ENCODE measurements at regions not wholly inside any gene's neighbourhood (a gene's known extent, or its start where the extent isn't known, plus 50 kb on each side); places are given as distances from the start of the nearest gene placed in this dataset.

DNA sequence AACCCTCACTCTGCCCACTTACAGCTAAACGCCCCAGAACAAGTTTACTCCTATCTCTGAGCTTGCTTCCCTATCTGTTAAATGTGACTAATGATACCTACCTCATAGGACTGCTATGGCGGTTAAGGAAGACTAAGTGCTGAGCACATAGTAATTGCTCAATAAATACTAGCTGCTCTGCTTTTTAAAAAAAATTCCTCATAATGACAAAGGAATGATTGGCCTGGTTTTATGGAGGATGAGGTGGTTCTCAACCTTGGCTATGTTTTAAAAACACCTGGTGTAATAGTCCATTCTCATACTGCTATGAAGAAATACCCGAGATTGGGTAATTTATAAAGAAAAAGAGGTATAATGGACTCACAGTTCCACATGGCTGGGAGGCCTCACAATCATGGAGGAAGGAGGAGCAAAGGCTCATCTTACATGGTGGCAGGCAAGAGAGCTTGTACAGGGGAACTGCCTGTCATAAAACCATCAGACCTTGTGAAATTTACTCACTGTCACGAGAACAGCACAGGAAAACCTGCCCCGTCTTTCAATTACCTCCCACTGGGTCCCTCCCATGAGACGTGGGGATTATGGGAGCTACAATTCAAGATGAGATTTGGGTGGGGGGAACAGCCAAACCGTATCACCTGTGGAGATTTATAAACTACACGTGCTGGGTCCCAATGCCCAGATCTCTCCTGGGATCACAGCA is 127.2 kb upstream of the SYT13 start:
- Histone ChIP-seq H3K4me3 (ENCODE audit: low read depth, low read length, poor library complexity, severe bottlenecking) (no peak overlapping the region), H3K36me3 (ENCODE audit: insufficient read depth, low read length) (no peaks in the 10 kb centered on the region), H3K4me2 (ENCODE audit: low read length) (no peak overlapping the region), H3K79me2 (ENCODE audit: insufficient read depth, low read length) (no peaks in the 10 kb centered on the region), H3K27me3 (ENCODE audit: insufficient read depth, low read length) (no peaks in the 10 kb centered on the region), H3K4me1 (ENCODE audit: insufficient read depth, low read length, severe bottlenecking) (no peaks in the 10 kb centered on the region), H3F3A (ENCODE audit: insufficient read depth, low read length) (no peaks in the 10 kb centered on the region), H3K9ac (ENCODE audit: low read length) (no peak overlapping the region), H3K27ac (ENCODE audit: low read depth, low read length, poor library complexity, severe bottlenecking) (no peak overlapping the region), H3K9me3 (ENCODE audit: low read length) (no peaks in the 10 kb centered on the region), H3K9me2 (ENCODE audit: low read depth, low read length) (no peaks in the 10 kb centered on the region), H2AFZ (ENCODE audit: low read length) (no peak overlapping the region), H4K20me1 (ENCODE audit: insufficient read depth, low read length) (no peaks in the 10 kb centered on the region)
- TF ChIP-seq EZH2 (IDR thresholded peaks at IDR 0.05; ENCODE audit: borderline replicate concordance, low read length): no peak
- TF ChIP-seq, protein P1, sequence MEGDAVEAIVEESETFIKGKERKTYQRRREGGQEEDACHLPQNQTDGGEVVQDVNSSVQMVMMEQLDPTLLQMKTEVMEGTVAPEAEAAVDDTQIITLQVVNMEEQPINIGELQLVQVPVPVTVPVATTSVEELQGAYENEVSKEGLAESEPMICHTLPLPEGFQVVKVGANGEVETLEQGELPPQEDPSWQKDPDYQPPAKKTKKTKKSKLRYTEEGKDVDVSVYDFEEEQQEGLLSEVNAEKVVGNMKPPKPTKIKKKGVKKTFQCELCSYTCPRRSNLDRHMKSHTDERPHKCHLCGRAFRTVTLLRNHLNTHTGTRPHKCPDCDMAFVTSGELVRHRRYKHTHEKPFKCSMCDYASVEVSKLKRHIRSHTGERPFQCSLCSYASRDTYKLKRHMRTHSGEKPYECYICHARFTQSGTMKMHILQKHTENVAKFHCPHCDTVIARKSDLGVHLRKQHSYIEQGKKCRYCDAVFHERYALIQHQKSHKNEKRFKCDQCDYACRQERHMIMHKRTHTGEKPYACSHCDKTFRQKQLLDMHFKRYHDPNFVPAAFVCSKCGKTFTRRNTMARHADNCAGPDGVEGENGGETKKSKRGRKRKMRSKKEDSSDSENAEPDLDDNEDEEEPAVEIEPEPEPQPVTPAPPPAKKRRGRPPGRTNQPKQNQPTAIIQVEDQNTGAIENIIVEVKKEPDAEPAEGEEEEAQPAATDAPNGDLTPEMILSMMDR (IDR thresholded peaks at IDR 0.05; ENCODE audit: low read length): no peak

DNA sequence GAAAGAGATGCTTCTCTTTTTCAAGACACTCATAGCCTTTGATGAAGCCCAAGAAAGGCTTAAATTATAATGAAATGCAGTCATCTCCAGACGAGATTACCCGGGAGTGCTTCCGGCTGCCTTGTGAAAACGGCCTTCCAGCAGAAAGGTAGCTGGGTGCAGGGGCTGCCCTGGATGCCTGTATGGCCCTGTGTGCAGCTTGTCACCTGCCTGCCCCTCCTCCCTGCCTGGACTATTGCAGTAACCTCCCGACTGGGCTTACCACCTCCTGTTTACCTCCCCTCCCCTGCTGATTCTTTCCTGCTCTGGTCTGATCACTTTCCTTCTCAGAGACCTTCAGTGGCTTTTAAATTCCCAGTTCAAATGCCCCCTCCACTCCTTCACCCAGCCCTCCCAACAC is 126.4 kb upstream of the SYT13 start:
- H2AFZ ChIP-seq (ENCODE audit: low read length): no peak overlapping the region
- H3K4me2 ChIP-seq (ENCODE audit: low read length): no peak overlapping the region
- no peak overlapping the region for H3K9ac ChIP-seq (ENCODE audit: low read length)
- H3K4me3 ChIP-seq (ENCODE audit: low read depth, low read length, poor library complexity, severe bottlenecking): no peak overlapping the region
- TF ChIP-seq, protein P1 (IDR thresholded peaks at IDR 0.05; ENCODE audit: low read length): no peak
- TF ChIP-seq EZH2 (IDR thresholded peaks at IDR 0.05; ENCODE audit: borderline replicate concordance, low read length): no peak
- H3K79me2 ChIP-seq (ENCODE audit: insufficient read depth, low read length): no peaks in the 10 kb centered on the region
- no peaks in the 10 kb centered on the region for H3F3A ChIP-seq (ENCODE audit: insufficient read depth, low read length)
- H3K27me3 ChIP-seq (ENCODE audit: insufficient read depth, low read length): no peaks in the 10 kb centered on the region
- no peaks in the 10 kb centered on the region for H3K4me1 ChIP-seq (ENCODE audit: insufficient read depth, low read length, severe bottlenecking)
- no peak overlapping the region for H3K27ac ChIP-seq (ENCODE audit: low read depth, low read length, poor library complexity, severe bottlenecking)
- H3K9me3 ChIP-seq (ENCODE audit: low read length): no peaks in the 10 kb centered on the region
- no peaks in the 10 kb centered on the region for H4K20me1 ChIP-seq (ENCODE audit: insufficient read depth, low read length)
- H3K9me2 ChIP-seq (ENCODE audit: low read depth, low read length): no peaks in the 10 kb centered on the region
- no peaks in the 10 kb centered on the region for H3K36me3 ChIP-seq (ENCODE audit: insufficient read depth, low read length)

DNA sequence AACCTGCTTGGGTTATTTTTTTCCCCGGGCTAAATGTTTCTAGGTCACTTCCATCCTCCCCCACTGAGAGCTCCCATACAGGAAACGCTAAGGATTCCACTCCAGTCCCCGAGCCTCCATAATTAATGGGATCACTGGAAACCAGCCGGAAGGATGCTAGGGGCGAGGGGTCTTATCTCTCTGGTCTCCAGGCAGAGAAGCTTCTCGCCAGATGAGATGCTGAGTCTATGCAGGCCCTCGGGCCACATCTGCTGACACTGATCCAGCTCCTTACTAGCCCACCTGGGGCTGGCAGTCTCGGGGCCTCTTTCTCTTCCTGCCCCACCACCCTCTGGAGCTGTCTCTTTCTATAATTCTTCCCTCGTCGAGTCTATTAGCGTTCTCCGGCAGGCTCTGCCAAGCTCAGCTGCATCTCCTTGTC is 125.9 kb upstream of the SYT13 start:
- Histone ChIP-seq H3K79me2 (ENCODE audit: insufficient read depth, low read length) (no peaks in the 10 kb centered on the region), H2AFZ (ENCODE audit: low read length) (no peak overlapping the region), H3K27me3 (ENCODE audit: insufficient read depth, low read length) (no peaks in the 10 kb centered on the region), H3K9me3 (ENCODE audit: low read length) (no peaks in the 10 kb centered on the region), H4K20me1 (ENCODE audit: insufficient read depth, low read length) (no peaks in the 10 kb centered on the region), H3K9me2 (ENCODE audit: low read depth, low read length) (no peaks in the 10 kb centered on the region), H3K36me3 (ENCODE audit: insufficient read depth, low read length) (no peaks in the 10 kb centered on the region), H3K9ac (ENCODE audit: low read length) (no peak overlapping the region), H3K4me1 (ENCODE audit: insufficient read depth, low read length, severe bottlenecking) (no peaks in the 10 kb centered on the region), H3K27ac (ENCODE audit: low read depth, low read length, poor library complexity, severe bottlenecking) (no peak overlapping the region), H3F3A (ENCODE audit: insufficient read depth, low read length) (no peaks in the 10 kb centered on the region), H3K4me3 (ENCODE audit: low read depth, low read length, poor library complexity, severe bottlenecking) (no peak overlapping the region), H3K4me2 (ENCODE audit: low read length) (no peak overlapping the region)
- TF ChIP-seq, protein P1 (IDR thresholded peaks at IDR 0.05; ENCODE audit: low read length): no peak
- no peak for TF ChIP-seq EZH2 (IDR thresholded peaks at IDR 0.05; ENCODE audit: borderline replicate concordance, low read length)
